PC-3 (cell line): ENCODE measurements at regions not wholly inside any gene's neighbourhood (a gene's known extent, or its start where the extent isn't known, plus 50 kb on each side); places are given as distances from the start of the nearest gene placed in this dataset.

ENCODE experiments used
- EZH2 ChIP-seq: fragments of 300-600 bp; sonication (generic); IDR thresholded peaks from one replicate; pipeline ENCODE4 v1.6.1; 2017; ENCODE audit warnings: antibody characterized with exemption, mild to moderate bottlenecking, low read length; ENCODE audit not compliant: unreplicated experiment
- EZH2phosphoT487 ChIP-seq: fragments of 300-600 bp; sonication (generic); IDR thresholded peaks from 2 replicates; pipeline ENCODE4 v1.6.1; 2018; ENCODE audit warnings: mild to moderate bottlenecking, antibody characterized with exemption, low read length, borderline replicate concordance
- TF ChIP-seq, protein P1 (sequence below): fragments of 300-600 bp; sonication (generic); conservative IDR thresholded peaks from 2 replicates; pipeline ENCODE4 v1.5.1; 2017; ENCODE audit warnings: antibody characterized with exemption, low read depth, mild to moderate bottlenecking, low read length

DNA sequence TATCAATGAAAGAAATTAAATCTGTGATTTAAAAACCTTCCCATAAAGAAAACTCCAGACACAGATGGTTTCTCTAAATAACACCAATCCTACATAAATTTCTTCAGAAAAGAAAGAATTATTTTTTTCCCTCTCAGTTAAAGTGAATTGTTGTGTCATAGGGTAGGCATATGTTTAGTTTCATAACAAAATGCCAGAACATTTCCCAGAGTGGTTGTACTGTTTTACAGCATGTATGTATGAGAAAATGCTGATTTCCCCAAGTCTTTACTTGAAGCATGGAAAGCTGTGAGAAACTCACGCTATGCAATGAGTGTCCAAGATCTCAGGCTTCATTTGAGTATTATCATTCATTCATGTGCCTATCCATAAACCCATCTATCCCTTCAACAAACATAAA is 582.5 kb downstream of the ELAVL2 start:
- TF ChIP-seq, protein P1, sequence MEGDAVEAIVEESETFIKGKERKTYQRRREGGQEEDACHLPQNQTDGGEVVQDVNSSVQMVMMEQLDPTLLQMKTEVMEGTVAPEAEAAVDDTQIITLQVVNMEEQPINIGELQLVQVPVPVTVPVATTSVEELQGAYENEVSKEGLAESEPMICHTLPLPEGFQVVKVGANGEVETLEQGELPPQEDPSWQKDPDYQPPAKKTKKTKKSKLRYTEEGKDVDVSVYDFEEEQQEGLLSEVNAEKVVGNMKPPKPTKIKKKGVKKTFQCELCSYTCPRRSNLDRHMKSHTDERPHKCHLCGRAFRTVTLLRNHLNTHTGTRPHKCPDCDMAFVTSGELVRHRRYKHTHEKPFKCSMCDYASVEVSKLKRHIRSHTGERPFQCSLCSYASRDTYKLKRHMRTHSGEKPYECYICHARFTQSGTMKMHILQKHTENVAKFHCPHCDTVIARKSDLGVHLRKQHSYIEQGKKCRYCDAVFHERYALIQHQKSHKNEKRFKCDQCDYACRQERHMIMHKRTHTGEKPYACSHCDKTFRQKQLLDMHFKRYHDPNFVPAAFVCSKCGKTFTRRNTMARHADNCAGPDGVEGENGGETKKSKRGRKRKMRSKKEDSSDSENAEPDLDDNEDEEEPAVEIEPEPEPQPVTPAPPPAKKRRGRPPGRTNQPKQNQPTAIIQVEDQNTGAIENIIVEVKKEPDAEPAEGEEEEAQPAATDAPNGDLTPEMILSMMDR: no peak
- TF ChIP-seq EZH2phosphoT487 (no peak), EZH2 (no peak)
